Uterus (tissue), 3 donors: ENCODE measurements at regions not wholly inside any gene's neighbourhood (a gene's known extent, or its start where the extent isn't known, plus 50 kb on each side); places are given as distances from the start of the nearest gene placed in this dataset.

Experiments used
- DNase-seq, 2 donors: peaks; one replicate each; pipeline ENCODE4 v3.0.0-alpha.2; 2019 to 2020
- H3K27ac ChIP-seq, 2 donors: fragments of 200-600 bp; sonication (generic); 1 replicate in 1 of 2; 2 replicates in 1 of 2; pipeline ENCODE4 v1.5.1; 2016 to 2018
- H3K27me3 ChIP-seq, 2 donors: fragments of 200-600 bp; sonication (generic); one replicate each; pipeline ENCODE4 v1.5.1; 2018 to 2019; ENCODE audit warnings: control low read depth in 1 of 2
- H3K36me3 ChIP-seq, 2 donors: fragments of 200-600 bp; sonication (generic); one replicate each; pipeline ENCODE4 v1.5.1; 2019; ENCODE audit warnings: control low read depth in 1 of 2
- H3K4me1 ChIP-seq, 2 donors: fragments of 200-600 bp; sonication (generic); one replicate each; pipeline ENCODE4 v1.5.1; 2018 to 2019; ENCODE audit warnings: control low read depth in 1 of 2
- H3K4me3 ChIP-seq, 2 donors: fragments of 200-600 bp; sonication (generic); 1 replicate in 1 of 2; 2 replicates in 1 of 2; pipeline ENCODE4 v1.5.1; 2018 to 2019; ENCODE audit warnings: mild to moderate bottlenecking in 1 of 2
- H3K9me3 ChIP-seq, 2 donors: fragments of 200-600 bp; sonication (generic); one replicate each; pipeline ENCODE4 v1.5.1; 2019; ENCODE audit warnings: control low read depth in 1 of 2
- CTCF ChIP-seq, 4 experiments: fragments of 200-600 bp in 2 of 4; fragments of 450-650 bp in 2 of 4; sonication (generic) in 2 of 4; IDR thresholded peaks; one replicate each; pipeline ENCODE4 v1.5.1; 2016 to 2019; ENCODE audit warnings: antibody characterized with exemption in 4 of 4, mild to moderate bottlenecking in 2 of 4, moderate library complexity in 1 of 4
- POLR2A ChIP-seq, 2 donors: fragments of 450-650 bp; IDR thresholded peaks; one replicate each; pipeline ENCODE4 v1.6.1; 2016; ENCODE audit warnings: antibody characterized with exemption in 2 of 2, mild to moderate bottlenecking in 1 of 2, moderate library complexity in 1 of 2
- intact Hi-C: fragments of 100-400 bp; cut with DNase I; formaldehyde crosslinking; loops from one replicate; pipeline ENCODE4 v1.15.1; 2023; ENCODE audit warnings: low total_unique reads
- donor health status: DM: yes; HTN: yes; CAD: no.

GRCh38 chrX:80266287-80266686 is 154.0 kb upstream of the TENT5D start:
- H3K27me3 ChIP-seq, result no peaks in the 10 kb centered on the region
- H3K4me3 ChIP-seq, result no peak overlapping the region
- TF ChIP-seq CTCF (IDR thresholded peaks at IDR 0.05) (no peak), POLR2A (IDR thresholded peaks at IDR 0.05) (no peak)
- intact Hi-C loops, result no loop called here
- no peak for DNase-seq
- H3K27ac ChIP-seq, result no peak overlapping the region
- no peaks in the 10 kb centered on the region for H3K9me3 ChIP-seq
- H3K36me3 ChIP-seq, result no peaks in the 10 kb centered on the region
- no peaks in the 10 kb centered on the region for H3K4me1 ChIP-seq

GRCh38 chrX:80266979-80267378 is 153.3 kb upstream of the TENT5D start:
- no peak for TF ChIP-seq CTCF (IDR thresholded peaks at IDR 0.05)
- no peak for TF ChIP-seq POLR2A (IDR thresholded peaks at IDR 0.05)
- Histone ChIP-seq H3K4me1 (no peaks in the 10 kb centered on the region), H3K4me3 (no peak overlapping the region)

DNA sequence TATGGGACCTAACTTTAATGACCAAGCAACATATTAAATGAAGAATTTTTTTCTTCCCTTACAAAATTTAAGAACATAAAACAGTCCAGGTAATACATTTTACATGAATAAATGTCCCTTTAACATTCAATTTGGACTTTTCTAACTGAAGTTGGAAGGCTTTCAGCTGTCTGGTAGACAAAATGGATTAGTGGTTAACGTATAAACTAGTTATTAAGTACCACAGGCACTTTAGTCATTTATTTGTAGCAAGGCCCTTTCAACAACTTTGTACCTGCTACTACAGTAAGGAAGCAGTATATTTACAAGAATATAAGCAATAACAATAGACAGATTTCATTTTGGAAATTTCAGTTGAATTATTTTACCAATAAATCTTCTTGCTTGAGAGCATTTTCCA is 152.5 kb upstream of the TENT5D start:
- TF ChIP-seq POLR2A (IDR thresholded peaks at IDR 0.05) (no peak), CTCF (IDR thresholded peaks at IDR 0.05) (no peak)
- H3K4me1 ChIP-seq, result no peaks in the 10 kb centered on the region
- H3K9me3 ChIP-seq, result no peaks in the 10 kb centered on the region
- H3K27ac ChIP-seq, result no peak overlapping the region
- H3K36me3 ChIP-seq, result no peaks in the 10 kb centered on the region
- no peak overlapping the region for H3K4me3 ChIP-seq
- intact Hi-C loops, result no loop called here
- DNase-seq, result no peak
- H3K27me3 ChIP-seq, result no peaks in the 10 kb centered on the region

More at GRCh38 chrX:80266979-80267378, 153.3 kb upstream of the TENT5D start:
- Histone ChIP-seq H3K27me3 (no peaks in the 10 kb centered on the region), H3K36me3 (no peaks in the 10 kb centered on the region), H3K9me3 (no peaks in the 10 kb centered on the region), H3K27ac (no peak overlapping the region)
- intact Hi-C loops, result no loop called here
- DNase-seq, result no peak

DNA sequence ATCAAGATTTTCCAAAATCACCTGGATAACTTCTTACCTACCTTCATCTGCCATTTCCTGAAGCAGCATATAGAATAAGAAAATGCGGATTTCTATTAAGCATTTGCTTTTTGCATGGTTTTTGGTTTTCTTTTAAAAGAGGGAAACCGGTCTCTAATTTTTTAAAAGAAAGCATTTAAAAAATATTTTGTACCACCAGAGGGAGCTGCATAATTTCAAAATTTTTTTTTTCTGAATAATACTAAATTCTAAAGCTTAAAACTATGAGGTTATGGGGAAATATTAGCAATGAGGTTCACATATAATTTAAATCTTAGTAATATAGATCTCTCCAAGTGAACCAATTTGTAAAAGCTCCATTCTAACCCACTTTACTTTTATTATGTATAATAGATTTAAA is 137.7 kb upstream of the TENT5D start:
- Histone ChIP-seq H3K36me3 (no peaks in the 10 kb centered on the region), H3K4me1 (no peaks in the 10 kb centered on the region), H3K27ac (no peak overlapping the region), H3K9me3 (no peaks in the 10 kb centered on the region), H3K4me3 (no peak overlapping the region), H3K27me3 (no peaks in the 10 kb centered on the region)
- TF ChIP-seq POLR2A (IDR thresholded peaks at IDR 0.05) (no peak), CTCF (IDR thresholded peaks at IDR 0.05) (peak in 1 of 4 experiments; percentile 12)
- DNase-seq, result no peak
- intact Hi-C loops, result no loop called here

- Histone ChIP-seq H3K9me3 (no peaks in the 10 kb centered on the region), H3K4me1 (no peaks in the 10 kb centered on the region), H3K36me3 (no peaks in the 10 kb centered on the region), H3K27me3 (no peaks in the 10 kb centered on the region), H3K27ac (no peak overlapping the region), H3K4me3 (no peak overlapping the region)
- TF ChIP-seq CTCF (IDR thresholded peaks at IDR 0.05), result no peak
- intact Hi-C loops, result no loop called here
- DNase-seq, result no peak
Measured at GRCh38 chrX:80285131-80285773, 135.0 kb upstream of the TENT5D start.
